ENCODE measurements at regions not wholly inside any gene's neighbourhood (a gene's known extent, or its start where the extent isn't known, plus 50 kb on each side); places are given as distances from the start of the nearest gene placed in this dataset.
"Not testable (repeated sequence)": the region's sequence is repeated elsewhere in the genome, so short reads cannot be mapped to it uniquely, and the experiment has no call there.

- H3K27me3 ChIP-seq, result no peaks in the 10 kb centered on the region
- H3K4me3 ChIP-seq, result no peak overlapping the region
- H3K36me3 ChIP-seq (ENCODE audit: low read depth, missing control alignments), result no peaks in the 10 kb centered on the region
- intact Hi-C loops (cut with DNase I; ENCODE audit: low total_unique reads), result no loop called here
- WGBS, 2 donors, result 39 to 47% methylated on average over 7 to 27 of the region's 27 CpGs
- H3K4me1 ChIP-seq, result no peaks in the 10 kb centered on the region
- peak; percentile 30 for DNase-seq
- H3K27ac ChIP-seq, result no peak overlapping the region
- TF ChIP-seq CTCF (IDR thresholded peaks at IDR 0.05) (no peak), POLR2A (IDR thresholded peaks at IDR 0.05) (no peak)
- H3K9me3 ChIP-seq, result no peaks in the 10 kb centered on the region
Measured at GRCh38 chr2:129827311-129828090, 152.0 kb upstream of the RAB6C start.

GRCh38 chr2:129828792-129829191 lies 150.7 kb upstream of the RAB6C start:
- no peak for DNase-seq
- intact Hi-C loops (cut with DNase I; ENCODE audit: low total_unique reads), result no loop called here
- no peak overlapping the region for H3K4me3 ChIP-seq
- no peaks in the 10 kb centered on the region for H3K4me1 ChIP-seq
- TF ChIP-seq CTCF (IDR thresholded peaks at IDR 0.05), result no peak
- no peak for TF ChIP-seq POLR2A (IDR thresholded peaks at IDR 0.05)
- no peak overlapping the region for H3K27ac ChIP-seq
- 76 to 77% methylated on average over 6 to 7 of the region's 7 CpGs for WGBS, 2 donors
- H3K9me3 ChIP-seq, result no peaks in the 10 kb centered on the region
- H3K36me3 ChIP-seq (ENCODE audit: low read depth, missing control alignments), result no peaks in the 10 kb centered on the region
- no peaks in the 10 kb centered on the region for H3K27me3 ChIP-seq

- DNase-seq, result no peak
- Histone ChIP-seq H3K9me3 (no peaks in the 10 kb centered on the region), H3K4me3 (no peak overlapping the region), H3K27me3 (no peaks in the 10 kb centered on the region), H3K27ac (no peak overlapping the region), H3K36me3 (ENCODE audit: low read depth, missing control alignments) (no peaks in the 10 kb centered on the region), H3K4me1 (no peaks in the 10 kb centered on the region)
- 86 to 94% methylated on average over 3 of the region's 3 CpGs for WGBS, 2 donors
- intact Hi-C loops (cut with DNase I; ENCODE audit: low total_unique reads), result no loop called here
- no peak for TF ChIP-seq POLR2A (IDR thresholded peaks at IDR 0.05)
- TF ChIP-seq CTCF (IDR thresholded peaks at IDR 0.05), result no peak
Measured at GRCh38 chr2:129829588-129829987, 149.9 kb upstream of the RAB6C start.

- WGBS, 2 donors, result 92 to 97% methylated on average over 2 of the region's 2 CpGs
- H3K9me3 ChIP-seq, result no peaks in the 10 kb centered on the region
- no peaks in the 10 kb centered on the region for H3K4me1 ChIP-seq
- H3K36me3 ChIP-seq (ENCODE audit: low read depth, missing control alignments), result no peaks in the 10 kb centered on the region
- H3K4me3 ChIP-seq, result no peak overlapping the region
- TF ChIP-seq CTCF (IDR thresholded peaks at IDR 0.05) (no peak), POLR2A (IDR thresholded peaks at IDR 0.05) (no peak)
- intact Hi-C loops (cut with DNase I; ENCODE audit: low total_unique reads), result no loop called here
- DNase-seq, result no peak
- no peak overlapping the region for H3K27ac ChIP-seq
- no peaks in the 10 kb centered on the region for H3K27me3 ChIP-seq
Measured at GRCh38 chr2:129831018-129831417, 148.4 kb upstream of the RAB6C start.

- DNase-seq; H3K36me3 ChIP-seq (ENCODE audit: low read depth, missing control alignments); intact Hi-C loops (cut with DNase I; ENCODE audit: low total_unique reads); H3K4me3 ChIP-seq; H3K4me1 ChIP-seq; H3K27me3 ChIP-seq; H3K27ac ChIP-seq; H3K9me3 ChIP-seq: not testable (repeated sequence)
- 72 to 86% methylated on average over 6 to 19 of the region's 20 CpGs for whole genome bisulfite sequencing, 2 donors
Measured at GRCh38 chr2:129833465-129833864, 146.0 kb upstream of the RAB6C start.

Measured in testis (tissue), 2 donors.